NCI-H2227 (cell line): ENCODE measurements at regions not wholly inside any gene's neighbourhood (a gene's known extent, or its start where the extent isn't known, plus 50 kb on each side); places are given as distances from the start of the nearest gene placed in this dataset.

Source experiments
- DNase-seq: peaks from one replicate; lab custom pipeline; 2025; ENCODE audit not compliant: unreplicated experiment; lab: John Stamatoyannopoulos, UW

DNA sequence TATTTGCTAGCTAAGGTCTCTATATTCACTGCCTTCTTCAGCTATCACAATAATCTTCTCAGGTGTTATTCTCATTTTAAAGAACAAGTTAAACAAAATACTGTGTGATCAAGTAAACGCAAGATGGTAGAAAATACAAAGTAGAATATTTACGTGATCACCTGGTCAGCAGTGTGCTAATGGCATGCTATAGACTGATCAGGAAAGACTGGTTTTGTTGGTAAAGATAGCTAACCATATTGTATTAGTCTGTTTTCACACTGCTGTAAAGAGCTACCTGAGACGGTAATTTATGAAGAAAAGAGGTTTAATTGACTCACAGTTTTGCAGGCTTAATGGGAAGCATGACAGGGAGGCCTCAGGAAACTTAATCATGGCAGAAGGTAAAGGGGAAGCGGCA lies 50.4 kb downstream of the ZBTB38 start:
- DNase-seq, result no peak

GRCh38 chr3:141419946-141420345 lies 51.6 kb downstream of the ZBTB38 start:
- no peak for DNase-seq

DNA sequence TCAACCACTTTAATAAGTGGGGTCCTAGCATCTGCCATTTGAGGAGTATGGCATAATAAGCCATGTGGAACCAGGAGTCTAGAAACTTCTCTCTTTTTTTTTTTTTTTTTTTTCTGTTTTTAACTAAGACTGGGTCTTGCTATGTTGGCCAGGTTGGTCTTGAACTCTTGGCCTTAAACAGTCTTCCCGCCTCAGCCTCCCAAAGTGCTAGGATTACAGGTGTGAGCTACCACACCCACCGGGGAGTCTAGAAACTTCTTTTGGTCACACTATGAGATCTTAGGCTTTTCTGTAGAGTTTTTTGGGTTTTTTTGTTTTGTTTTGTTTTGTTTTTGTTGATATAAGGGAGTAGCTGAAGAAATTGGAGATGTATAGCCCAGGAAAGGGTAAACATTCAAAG lies 52.9 kb downstream of the ZBTB38 start:
- no peak for DNase-seq

- no peak for DNase-seq
These were observed 53.5 kb downstream of the ZBTB38 start for GRCh38 chr3:141421639-141422319.

GRCh38 chr3:141422961-141423582 lies 54.8 kb downstream of the ZBTB38 start:
- DNase-seq, result no peak

GRCh38 chr3:141425523-141426233 lies 57.4 kb downstream of the ZBTB38 start:
- DNase-seq, result no peak

- no peak for DNase-seq
These were observed 58.2 kb downstream of the ZBTB38 start for GRCh38 chr3:141426404-141427034.

DNA sequence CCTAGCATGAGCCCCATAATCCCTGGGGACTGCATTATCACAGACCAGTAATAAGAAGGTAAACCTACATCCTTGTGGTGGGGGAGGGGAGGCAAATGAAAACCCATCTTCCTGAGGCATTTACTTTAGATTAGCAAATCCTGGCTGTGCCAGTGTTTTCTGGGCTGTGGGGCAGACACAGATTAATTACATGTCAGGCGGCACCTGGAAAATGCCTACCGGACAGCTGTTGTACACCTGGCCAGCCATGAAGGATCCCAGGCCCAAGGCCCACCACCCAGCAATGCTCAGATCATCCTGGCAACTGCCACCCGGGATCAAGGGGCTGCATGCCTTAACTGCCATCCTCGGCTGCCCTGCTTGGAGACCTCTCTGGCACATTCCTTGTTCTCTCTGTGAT lies 59.1 kb upstream of the RASA2 start:
- no peak for DNase-seq

GRCh38 chr3:141429371-141430035 lies 57.3 kb upstream of the RASA2 start:
- DNase-seq, result peak; percentile 33

- no peak for DNase-seq
These were observed 56.5 kb upstream of the RASA2 start for GRCh38 chr3:141430316-141430715.

GRCh38 chr3:141431411-141432378 lies 55.1 kb upstream of the RASA2 start:
- DNase-seq, result no peak

DNA sequence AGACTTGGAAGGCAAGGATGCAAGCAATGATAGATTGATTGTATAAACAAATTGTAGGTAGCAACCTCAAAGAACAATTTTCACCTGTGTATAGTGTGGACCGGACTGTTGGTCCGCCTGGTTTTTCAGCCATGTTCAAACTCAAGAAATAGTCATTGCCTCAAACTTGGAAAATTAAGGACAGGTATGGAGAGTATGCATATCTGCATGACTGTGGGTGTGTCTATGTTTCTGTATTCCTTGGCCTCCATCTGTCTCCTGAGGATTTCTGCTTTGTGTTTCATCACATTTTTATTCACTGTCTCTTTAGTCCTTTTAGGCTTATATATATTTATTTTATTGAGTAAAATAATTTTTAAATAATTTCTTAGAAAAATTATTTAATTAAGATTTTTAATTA lies 53.9 kb upstream of the RASA2 start:
- DNase-seq, result no peak

DNA sequence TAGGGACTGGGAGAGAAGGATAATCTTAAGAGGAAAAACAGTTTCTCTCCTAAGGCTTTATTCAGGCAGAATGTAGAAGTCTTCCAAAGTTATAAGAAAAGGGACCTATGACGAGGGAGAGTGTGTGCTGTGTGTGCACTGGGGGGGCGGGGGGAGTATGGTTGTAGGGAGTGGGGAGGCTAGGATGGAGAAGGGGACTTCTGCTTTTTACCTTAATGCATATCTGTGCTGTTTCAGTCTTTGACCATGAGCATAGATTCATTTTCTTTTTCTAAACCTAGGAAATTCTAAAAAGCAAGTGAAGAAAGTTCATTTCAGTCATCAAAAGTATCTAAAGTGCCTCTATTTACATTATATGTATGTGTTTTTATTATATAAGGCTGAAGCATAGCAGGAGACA lies 52.6 kb upstream of the RASA2 start:
- DNase-seq, result no peak

DNA sequence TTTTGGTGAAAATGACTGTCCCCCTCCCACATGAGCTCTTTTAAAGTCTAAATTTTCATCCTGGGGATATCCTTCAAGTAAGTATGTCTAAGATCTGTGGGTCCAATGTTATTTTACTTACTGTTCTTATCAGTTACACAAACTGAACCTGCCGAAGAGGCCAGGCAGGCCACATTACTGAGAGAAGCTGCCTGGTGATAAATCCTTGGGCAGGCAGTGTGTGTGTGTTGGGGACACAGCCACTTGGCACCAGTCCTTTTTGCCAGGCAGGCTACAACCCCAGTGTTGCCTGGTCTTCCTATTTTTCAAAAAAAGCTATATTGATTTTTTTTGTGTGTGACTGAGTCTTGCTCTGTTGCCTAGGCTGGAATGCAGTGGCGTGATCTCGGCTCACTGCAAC lies 50.6 kb upstream of the RASA2 start:
- DNase-seq, result no peak
